Ectodermal cell (in vitro differentiated cells): ENCODE measurements at regions not wholly inside any gene's neighbourhood (a gene's known extent, or its start where the extent isn't known, plus 50 kb on each side); places are given as distances from the start of the nearest gene placed in this dataset.
A peak's percentile ranks its signal among the peaks of the same experiment; 100 is the strongest.

ENCODE experiments used
- H3K27ac ChIP-seq: 2 replicates; pipeline ENCODE4 v1.7.0; 2013; ENCODE audit warnings: mild to moderate bottlenecking, low read depth, low read length; ENCODE audit not compliant: insufficient read depth, poor library complexity, severe bottlenecking
- H3K27me3 ChIP-seq: 2 replicates; pipeline ENCODE4 v1.7.0; 2013; ENCODE audit warnings: mild to moderate bottlenecking, low read length; ENCODE audit not compliant: insufficient read depth, control insufficient read depth, poor library complexity, severe bottlenecking
- H3K36me3 ChIP-seq: one replicate; pipeline ENCODE4 v1.7.0; 2013; ENCODE audit warnings: low read length; ENCODE audit not compliant: control insufficient read depth, insufficient read depth
- H3K4me1 ChIP-seq: one replicate; pipeline ENCODE4 v1.7.0; 2013; ENCODE audit warnings: low read length; ENCODE audit not compliant: control insufficient read depth, insufficient read depth
- H3K4me3 ChIP-seq: 2 replicates; pipeline ENCODE4 v1.7.0; 2013; ENCODE audit warnings: low read depth, low read length, control low read depth; ENCODE audit not compliant: insufficient read depth
- H3K9me3 ChIP-seq: 2 replicates; pipeline ENCODE4 v1.7.0; 2013; ENCODE audit warnings: mild to moderate bottlenecking, low read length, moderate library complexity; ENCODE audit not compliant: control insufficient read depth
- WGBS, 2 experiments: methylation state at CpG; one replicate each; pipeline ENCODE4 v1.1.7; 2013; ENCODE audit warnings: missing lambda C conversion rate in 2 of 2; 5-methylcytosine and 5-hydroxymethylcytosine counted together

DNA sequence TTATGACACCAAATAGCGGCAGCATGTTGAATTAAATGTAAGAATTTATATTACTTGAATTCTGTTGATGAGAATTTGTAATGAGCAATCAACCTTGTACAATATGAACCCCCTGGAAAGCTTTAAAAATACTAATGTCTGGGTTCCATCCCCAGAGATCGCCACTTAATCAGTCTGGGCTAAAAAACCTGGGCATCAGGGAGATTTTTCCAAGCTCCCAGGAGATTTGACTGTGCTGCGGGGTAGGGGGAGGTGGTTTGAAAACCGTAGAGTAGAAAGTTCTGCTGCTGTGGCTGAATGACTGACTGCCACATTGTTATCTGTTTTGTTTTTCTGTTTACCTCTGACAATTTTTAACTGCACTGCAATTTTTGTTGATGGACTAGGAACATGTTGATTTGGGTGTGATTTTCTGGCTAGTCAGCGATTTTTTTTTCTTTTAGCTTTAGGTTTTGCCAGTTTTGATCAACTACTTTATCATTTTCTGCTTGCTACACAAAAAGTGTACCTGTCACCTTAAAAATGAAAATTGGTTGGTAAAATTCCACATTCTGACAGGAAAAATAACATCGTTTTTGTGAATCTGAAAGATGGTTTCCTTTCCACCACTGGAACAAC is 79.3 kb downstream of the PCTP start:
- Histone ChIP-seq H3K27ac (no peak overlapping the region), H3K9me3 (no peaks in the 10 kb centered on the region), H3K27me3 (no peaks in the 10 kb centered on the region), H3K36me3 (no peaks in the 10 kb centered on the region), H3K4me3 (no peak overlapping the region), H3K4me1 (peaks cover 15% of the 10 kb centered on the region)
- WGBS, 2 experiments = 74 to 75% methylated on average over 5 to 6 of the region's 6 CpGs

DNA sequence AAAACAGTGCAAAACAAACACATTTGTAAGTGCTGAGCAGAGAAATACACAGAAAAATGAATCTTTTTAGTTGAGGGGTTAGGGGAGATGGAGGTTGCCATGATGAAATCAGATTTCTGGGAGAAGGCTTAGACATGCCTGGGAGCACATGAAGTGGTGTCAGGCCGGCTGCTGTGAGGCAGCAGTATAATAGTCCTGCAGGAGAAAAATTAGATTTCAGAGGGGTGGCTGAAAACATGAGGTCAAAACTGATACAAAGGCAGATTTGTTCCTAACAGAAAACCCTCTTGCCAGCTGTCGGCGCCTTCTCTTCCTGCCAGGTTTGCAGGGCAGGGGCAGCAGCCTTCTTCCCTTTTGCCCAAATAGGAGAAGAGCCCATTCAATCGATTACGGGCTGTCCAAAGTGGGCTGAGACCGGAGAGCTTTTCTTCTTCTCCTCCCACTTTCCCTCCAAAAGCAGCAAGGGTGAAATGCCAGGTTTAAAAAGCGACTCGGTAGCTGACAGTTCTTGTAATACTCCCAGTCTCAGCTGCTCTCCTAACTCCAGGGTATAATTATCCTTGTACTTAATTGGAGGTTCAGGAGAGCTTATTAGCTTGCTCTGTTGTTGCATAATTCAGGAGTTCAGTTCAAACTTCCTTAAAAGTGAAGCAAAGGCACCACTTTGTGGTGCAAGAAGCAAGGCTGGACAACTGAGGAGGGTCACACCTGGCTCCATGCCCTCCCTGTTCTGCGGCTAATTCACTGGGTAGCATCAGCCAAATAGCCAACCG is 80.0 kb downstream of the PCTP start:
- Histone ChIP-seq H3K36me3 (no peaks in the 10 kb centered on the region), H3K4me3 (no peak overlapping the region), H3K27ac (no peak overlapping the region), H3K9me3 (no peaks in the 10 kb centered on the region), H3K4me1 (peaks cover 15% of the 10 kb centered on the region), H3K27me3 (no peaks in the 10 kb centered on the region)
- 80 to 89% methylated on average over 10 of the region's 10 CpGs for WGBS, 2 experiments

DNA sequence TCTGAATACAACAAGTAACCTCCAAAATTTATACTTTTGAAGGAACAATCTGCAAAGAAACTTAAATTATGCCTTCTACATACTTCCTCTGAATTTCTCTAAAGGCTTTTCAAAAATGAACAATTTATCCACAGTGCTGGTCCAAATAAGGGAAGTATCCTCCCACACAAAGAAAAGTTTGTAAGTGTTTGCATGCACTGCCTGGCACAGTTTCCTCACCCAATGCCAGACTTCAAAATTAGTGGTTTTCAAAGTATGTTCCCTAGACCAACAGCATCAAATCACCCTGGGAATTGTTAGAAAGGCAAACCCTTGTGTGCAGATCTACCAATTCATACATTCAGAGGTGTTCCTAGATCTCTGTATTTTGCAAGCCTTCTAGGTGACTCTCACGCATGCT is 82.5 kb downstream of the PCTP start:
- H3K27me3 ChIP-seq = no peaks in the 10 kb centered on the region
- H3K9me3 ChIP-seq = no peaks in the 10 kb centered on the region
- no peak overlapping the region for H3K4me3 ChIP-seq
- no peaks in the 10 kb centered on the region for H3K36me3 ChIP-seq
- H3K4me1 ChIP-seq = peaks cover 15% of the 10 kb centered on the region
- WGBS, 2 experiments = 70 to 91% methylated on average over 1 of the region's 1 CpG
- H3K27ac ChIP-seq = no peak overlapping the region

DNA sequence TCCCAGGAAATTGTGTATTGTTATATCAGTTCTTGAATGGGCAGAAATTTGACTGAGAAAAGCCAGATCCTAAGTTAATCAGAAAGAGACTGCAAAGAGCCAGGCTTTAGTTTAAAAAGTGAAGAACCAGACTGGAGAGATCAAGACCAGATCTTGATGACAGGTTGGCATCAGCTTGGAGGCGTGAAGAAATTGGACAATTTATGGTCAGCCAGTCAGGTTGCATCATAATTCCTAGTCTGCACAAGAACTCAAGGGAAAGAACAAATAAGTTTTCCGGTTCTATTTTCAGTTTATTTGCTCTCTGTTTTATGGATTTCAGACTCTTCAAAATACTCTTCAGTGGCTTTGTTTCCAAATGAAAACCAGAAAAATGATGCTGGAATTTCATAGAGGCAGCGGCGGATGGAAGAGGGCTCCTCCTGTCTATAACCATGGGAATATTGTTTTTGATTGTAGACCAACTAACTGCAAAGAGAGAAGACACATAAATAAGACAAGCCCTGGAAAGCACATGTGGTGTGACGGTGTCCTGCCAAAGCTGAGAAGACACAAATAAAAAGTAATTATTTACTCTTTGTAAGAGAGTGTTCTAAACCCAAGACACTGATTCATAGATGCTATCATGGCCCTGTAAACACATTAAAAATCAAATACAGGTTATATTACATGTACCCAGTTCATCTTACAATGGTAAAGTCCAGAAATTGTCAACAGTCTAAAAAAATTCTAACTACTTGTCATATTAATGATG is 91.7 kb downstream of the PCTP start:
- H3K4me3 ChIP-seq = no peak overlapping the region

DNA sequence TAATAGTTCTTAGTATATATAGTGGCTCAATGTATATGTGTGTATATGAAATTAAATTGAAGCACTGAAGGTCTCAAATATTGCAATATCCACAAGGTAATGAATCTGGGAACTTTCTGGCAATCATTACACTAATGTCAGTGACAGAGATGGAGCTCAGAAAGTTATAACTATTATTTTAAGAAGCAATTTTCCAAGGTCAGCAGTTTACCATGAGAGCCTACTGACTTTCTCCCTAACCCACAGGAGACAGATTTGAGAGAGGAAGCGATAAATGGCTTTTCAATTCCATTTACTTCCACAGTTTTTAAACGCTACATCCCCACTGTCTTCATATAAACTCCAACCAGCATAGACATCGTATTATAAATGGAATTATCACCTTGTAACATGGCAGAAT is 92.9 kb downstream of the PCTP start:
- WGBS, 2 experiments = 84 to 97% methylated on average over 2 to 3 of the region's 3 CpGs
- no peaks in the 10 kb centered on the region for H3K9me3 ChIP-seq

More for the DNA sequence above, 91.7 kb downstream of the PCTP start:
- Histone ChIP-seq H3K4me1 (no peaks in the 10 kb centered on the region), H3K27me3 (no peaks in the 10 kb centered on the region), H3K9me3 (no peaks in the 10 kb centered on the region), H3K36me3 (no peaks in the 10 kb centered on the region), H3K27ac (no peak overlapping the region)
- 83 to 88% methylated on average over 5 of the region's 5 CpGs for WGBS, 2 experiments

DNA sequence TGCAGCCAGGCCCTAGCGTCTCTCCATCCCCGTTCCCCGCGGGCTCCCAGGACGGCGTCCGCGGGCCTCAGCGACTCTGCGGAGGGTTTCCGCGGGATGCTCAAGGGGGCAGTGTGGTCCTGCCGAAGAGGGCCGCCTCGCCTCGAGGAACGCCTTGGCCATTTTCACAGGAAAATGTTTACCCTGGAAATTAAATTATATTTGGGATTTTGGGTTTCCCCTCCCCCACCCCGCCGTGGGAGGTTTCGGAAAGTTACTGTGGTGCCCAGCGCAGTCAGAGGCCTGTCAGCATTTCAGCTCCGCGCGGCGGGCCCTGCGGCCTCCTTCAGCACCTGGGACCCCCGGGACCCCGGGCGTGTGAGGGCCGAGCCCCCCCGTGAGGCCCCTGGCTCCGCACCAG is 94.5 kb downstream of the PCTP start:
- H3K36me3 ChIP-seq = no peaks in the 10 kb centered on the region
- no peak overlapping the region for H3K27ac ChIP-seq
- no peaks in the 10 kb centered on the region for H3K4me1 ChIP-seq
- peak overlapping the region; percentile 7 for H3K4me3 ChIP-seq
- 3 to 5% methylated on average over 29 to 31 of the region's 32 CpGs for WGBS, 2 experiments
- no peaks in the 10 kb centered on the region for H3K27me3 ChIP-seq
- no peaks in the 10 kb centered on the region for H3K9me3 ChIP-seq

More for the DNA sequence above, 92.9 kb downstream of the PCTP start:
- no peaks in the 10 kb centered on the region for H3K27me3 ChIP-seq
- no peak overlapping the region for H3K4me3 ChIP-seq
- no peak overlapping the region for H3K27ac ChIP-seq
- no peaks in the 10 kb centered on the region for H3K36me3 ChIP-seq
- H3K4me1 ChIP-seq = no peaks in the 10 kb centered on the region

DNA sequence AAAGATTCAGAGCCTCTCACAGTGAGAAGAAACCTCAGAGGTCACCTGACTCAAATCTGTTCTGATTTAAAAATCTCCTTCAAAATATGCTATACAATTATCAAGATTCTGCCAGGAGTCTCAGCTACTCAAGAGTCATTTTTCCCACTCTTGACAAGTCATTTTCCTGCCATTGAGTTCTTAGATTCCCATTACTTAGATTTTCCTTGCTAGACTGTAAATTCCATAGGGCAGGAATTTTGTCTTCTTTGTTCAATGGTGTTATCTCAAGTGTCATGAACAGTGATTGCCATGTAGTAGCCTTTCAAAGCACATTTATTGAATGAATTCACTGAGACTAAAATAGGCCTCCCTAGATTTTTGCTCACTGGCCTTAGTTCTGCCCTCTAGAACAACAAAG is 95.9 kb downstream of the PCTP start:
- Histone ChIP-seq H3K27me3 (no peaks in the 10 kb centered on the region), H3K4me1 (no peaks in the 10 kb centered on the region), H3K9me3 (no peaks in the 10 kb centered on the region), H3K27ac (no peak overlapping the region), H3K4me3 (no peak overlapping the region), H3K36me3 (no peaks in the 10 kb centered on the region)

DNA sequence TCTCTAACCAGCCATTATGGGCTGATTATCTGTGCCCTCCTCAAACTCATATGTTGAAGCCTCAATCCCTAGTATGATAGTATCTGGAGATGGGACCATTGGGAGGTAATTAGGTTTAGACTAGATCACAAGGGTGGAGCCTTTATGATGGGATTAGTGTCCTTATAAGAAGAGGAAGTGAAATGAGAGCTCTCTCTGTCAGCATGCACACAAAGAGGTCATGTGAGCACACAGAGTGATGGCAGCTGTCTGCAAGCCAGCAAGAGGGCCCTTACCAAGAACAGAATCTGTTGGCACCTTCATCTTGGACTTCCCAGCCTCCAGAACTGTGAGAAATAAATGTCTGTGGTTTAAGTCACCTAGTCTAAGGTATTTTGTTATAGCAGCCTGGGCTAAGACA is 101.9 kb downstream of the PCTP start:
- no peak overlapping the region for H3K4me3 ChIP-seq
- no peaks in the 10 kb centered on the region for H3K36me3 ChIP-seq
- no peak overlapping the region for H3K27ac ChIP-seq
- H3K4me1 ChIP-seq = no peaks in the 10 kb centered on the region
- H3K27me3 ChIP-seq = no peaks in the 10 kb centered on the region
- no peaks in the 10 kb centered on the region for H3K9me3 ChIP-seq

DNA sequence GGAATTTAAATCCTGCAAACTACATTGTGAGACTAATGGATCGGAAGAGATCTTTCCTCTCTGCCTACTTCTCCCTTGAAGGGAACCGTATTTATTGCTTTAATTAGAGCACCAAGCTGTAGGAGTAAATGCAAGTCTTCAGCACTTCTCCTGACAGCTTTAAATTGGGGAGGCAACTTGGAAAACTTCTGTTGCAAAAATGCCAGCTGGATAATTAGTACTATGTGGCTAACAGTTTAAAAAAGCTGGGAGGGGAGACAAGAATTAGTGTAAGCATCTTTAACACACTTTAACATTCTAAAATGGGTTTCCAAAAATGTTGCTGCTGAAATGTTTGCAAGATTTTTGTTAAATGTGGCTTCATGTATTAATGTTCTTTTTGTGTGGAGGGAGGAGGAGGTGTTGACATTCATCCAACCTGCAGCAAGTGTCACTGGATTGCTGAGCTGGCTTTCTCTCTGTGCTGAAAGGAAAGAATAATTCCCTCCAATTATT is 108.5 kb downstream of the PCTP start:
- no peak overlapping the region for H3K4me3 ChIP-seq
- no peaks in the 10 kb centered on the region for H3K4me1 ChIP-seq
- no peak overlapping the region for H3K27ac ChIP-seq
- no peaks in the 10 kb centered on the region for H3K9me3 ChIP-seq
- no peaks in the 10 kb centered on the region for H3K27me3 ChIP-seq
- H3K36me3 ChIP-seq = no peaks in the 10 kb centered on the region
- 93 to 97% methylated on average over 2 of the region's 2 CpGs for WGBS, 2 experiments

DNA sequence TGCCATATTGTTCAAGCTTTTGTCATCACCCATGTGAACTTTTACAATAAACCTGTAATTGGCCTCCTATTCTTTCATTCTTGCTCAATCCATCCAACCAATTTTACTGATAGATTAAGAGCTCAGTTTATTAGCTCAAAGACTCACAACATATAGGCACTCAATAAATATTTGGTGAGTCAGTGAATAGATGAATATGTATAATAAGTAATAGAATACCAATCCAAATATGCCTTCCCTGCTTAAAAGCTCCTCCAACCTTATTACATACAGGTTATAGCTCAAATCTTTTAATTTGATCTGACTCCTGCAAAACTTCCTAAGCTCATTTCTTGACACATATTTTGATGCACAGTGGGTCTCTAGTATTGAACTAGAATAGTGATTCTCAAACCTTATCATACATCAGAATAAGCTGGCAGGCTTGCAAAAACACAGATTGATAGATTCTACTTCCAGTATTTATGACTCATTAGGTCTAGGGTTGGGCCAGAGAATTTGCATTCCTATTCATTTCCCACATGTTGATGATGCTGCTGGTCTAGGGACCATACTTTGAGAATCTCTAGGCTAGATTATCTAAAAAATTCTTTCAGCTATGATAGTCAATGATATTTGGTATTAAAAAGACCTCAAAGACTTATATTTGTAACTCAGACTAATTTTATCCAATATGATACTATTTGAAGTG is 114.4 kb downstream of the PCTP start:
- no peaks in the 10 kb centered on the region for H3K4me1 ChIP-seq

More for the DNA sequence above, 114.4 kb downstream of the PCTP start:
- H3K4me3 ChIP-seq = no peak overlapping the region
- no peaks in the 10 kb centered on the region for H3K36me3 ChIP-seq
- no peaks in the 10 kb centered on the region for H3K27me3 ChIP-seq
- no peak overlapping the region for H3K27ac ChIP-seq
- H3K9me3 ChIP-seq = no peaks in the 10 kb centered on the region
